ENCODE measurements at regions not wholly inside any gene's neighbourhood (a gene's known extent, or its start where the extent isn't known, plus 50 kb on each side); places are given as distances from the start of the nearest gene placed in this dataset.

DNA sequence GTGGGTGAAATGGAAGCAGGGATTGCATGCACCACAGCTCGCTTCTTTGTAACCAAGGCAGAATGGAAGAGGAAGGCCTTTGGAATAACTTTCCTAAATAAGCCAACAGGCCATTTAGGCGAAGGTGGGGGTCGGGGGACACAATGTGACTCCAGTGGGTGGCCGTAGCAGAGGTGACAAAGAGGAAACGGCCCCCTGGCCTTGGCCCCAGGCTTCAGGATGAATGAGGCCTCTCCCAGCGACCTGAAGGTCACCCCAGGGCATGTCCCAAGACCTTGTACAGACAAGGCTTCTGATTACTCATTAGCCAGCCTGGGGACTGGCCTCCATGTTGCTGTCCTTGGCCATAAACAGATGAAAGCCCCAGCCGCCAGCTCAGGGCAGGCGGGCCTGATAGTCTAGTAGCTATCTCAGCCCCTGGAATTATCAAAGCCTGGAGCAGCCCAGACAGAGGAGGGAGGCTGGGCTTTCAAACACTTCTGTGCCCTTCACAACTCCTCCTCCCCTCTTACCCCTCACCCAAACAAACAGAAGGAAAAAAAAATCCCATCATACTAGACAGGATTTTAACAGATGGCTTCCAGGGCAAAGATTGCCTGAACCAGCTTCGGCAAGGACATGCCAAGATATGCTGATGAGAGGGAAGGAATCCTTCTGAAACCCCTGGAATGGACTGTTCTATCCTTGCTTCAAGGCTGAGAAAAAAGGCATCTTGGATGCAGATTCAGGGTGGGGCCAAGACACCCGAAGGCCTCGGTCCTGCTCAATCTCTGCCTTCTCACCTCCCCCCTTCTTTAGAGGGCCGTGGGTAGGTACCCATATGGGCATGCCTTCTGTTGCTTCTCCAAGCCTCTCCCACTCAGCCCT, 142.3 kb upstream of the PARP11 start (continued):
- TF ChIP-seq, protein P1, sequence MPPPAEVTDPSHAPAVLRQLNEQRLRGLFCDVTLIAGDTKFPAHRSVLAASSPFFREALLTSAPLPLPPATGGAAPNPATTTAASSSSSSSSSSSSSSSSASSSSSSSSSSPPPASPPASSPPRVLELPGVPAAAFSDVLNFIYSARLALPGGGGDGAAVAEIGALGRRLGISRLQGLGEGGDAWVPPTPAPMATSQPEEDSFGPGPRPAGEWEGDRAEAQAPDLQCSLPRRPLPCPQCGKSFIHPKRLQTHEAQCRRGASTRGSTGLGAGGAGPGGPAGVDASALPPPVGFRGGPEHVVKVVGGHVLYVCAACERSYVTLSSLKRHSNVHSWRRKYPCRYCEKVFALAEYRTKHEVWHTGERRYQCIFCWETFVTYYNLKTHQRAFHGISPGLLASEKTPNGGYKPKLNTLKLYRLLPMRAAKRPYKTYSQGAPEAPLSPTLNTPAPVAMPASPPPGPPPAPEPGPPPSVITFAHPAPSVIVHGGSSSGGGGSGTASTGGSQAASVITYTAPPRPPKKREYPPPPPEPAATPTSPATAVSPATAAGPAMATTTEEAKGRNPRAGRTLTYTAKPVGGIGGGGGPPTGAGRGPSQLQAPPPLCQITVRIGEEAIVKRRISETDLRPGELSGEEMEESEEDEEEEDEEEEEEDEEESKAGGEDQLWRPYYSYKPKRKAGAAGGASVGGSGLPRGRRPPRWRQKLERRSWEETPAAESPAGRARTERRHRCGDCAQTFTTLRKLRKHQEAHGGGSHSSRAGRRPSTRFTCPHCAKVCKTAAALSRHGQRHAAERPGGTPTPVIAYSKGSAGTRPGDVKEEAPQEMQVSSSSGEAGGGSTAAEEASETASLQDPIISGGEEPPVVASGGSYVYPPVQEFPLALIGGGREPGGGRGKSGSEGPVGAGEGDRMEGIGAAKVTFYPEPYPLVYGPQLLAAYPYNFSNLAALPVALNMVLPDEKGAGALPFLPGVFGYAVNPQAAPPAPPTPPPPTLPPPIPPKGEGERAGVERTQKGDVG (CRISPR knock-in tag; IDR thresholded peaks at IDR 0.05; ENCODE audit: borderline replicate concordance), result peak; percentile 98
- no peak for TF ChIP-seq CENPX (CRISPR knock-in tag; IDR thresholded peaks at IDR 0.05)
- TF ChIP-seq, protein P2, sequence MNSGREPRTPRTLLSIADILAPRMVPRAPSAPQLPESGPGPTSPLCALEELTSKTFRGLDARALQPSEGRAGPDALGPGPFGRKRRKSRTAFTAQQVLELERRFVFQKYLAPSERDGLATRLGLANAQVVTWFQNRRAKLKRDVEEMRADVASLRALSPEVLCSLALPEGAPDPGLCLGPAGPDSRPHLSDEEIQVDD (CRISPR knock-in tag; IDR thresholded peaks at IDR 0.05; ENCODE audit: borderline replicate concordance), result no peak
- TF ChIP-seq MIER3 (CRISPR knock-in tag; IDR thresholded peaks at IDR 0.05; ENCODE audit: borderline replicate concordance), result peak; percentile 75; the same call in 1 of the 2 replicates
- TF ChIP-seq KLF6 (CRISPR knock-in tag; IDR thresholded peaks at IDR 0.05), result peak; percentile 80; the same call in 1 of the 2 replicates
- TF ChIP-seq, protein P3, sequence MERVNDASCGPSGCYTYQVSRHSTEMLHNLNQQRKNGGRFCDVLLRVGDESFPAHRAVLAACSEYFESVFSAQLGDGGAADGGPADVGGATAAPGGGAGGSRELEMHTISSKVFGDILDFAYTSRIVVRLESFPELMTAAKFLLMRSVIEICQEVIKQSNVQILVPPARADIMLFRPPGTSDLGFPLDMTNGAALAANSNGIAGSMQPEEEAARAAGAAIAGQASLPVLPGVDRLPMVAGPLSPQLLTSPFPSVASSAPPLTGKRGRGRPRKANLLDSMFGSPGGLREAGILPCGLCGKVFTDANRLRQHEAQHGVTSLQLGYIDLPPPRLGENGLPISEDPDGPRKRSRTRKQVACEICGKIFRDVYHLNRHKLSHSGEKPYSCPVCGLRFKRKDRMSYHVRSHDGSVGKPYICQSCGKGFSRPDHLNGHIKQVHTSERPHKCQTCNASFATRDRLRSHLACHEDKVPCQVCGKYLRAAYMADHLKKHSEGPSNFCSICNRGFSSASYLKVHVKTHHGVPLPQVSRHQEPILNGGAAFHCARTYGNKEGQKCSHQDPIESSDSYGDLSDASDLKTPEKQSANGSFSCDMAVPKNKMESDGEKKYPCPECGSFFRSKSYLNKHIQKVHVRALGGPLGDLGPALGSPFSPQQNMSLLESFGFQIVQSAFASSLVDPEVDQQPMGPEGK (CRISPR knock-in tag; IDR thresholded peaks at IDR 0.05), result peak; percentile 98
- no peak; the same call in 1 of the 2 replicates for TF ChIP-seq ZNF749 (CRISPR knock-in tag; IDR thresholded peaks at IDR 0.05; ENCODE audit: borderline replicate concordance)
- TF ChIP-seq, protein P4, sequence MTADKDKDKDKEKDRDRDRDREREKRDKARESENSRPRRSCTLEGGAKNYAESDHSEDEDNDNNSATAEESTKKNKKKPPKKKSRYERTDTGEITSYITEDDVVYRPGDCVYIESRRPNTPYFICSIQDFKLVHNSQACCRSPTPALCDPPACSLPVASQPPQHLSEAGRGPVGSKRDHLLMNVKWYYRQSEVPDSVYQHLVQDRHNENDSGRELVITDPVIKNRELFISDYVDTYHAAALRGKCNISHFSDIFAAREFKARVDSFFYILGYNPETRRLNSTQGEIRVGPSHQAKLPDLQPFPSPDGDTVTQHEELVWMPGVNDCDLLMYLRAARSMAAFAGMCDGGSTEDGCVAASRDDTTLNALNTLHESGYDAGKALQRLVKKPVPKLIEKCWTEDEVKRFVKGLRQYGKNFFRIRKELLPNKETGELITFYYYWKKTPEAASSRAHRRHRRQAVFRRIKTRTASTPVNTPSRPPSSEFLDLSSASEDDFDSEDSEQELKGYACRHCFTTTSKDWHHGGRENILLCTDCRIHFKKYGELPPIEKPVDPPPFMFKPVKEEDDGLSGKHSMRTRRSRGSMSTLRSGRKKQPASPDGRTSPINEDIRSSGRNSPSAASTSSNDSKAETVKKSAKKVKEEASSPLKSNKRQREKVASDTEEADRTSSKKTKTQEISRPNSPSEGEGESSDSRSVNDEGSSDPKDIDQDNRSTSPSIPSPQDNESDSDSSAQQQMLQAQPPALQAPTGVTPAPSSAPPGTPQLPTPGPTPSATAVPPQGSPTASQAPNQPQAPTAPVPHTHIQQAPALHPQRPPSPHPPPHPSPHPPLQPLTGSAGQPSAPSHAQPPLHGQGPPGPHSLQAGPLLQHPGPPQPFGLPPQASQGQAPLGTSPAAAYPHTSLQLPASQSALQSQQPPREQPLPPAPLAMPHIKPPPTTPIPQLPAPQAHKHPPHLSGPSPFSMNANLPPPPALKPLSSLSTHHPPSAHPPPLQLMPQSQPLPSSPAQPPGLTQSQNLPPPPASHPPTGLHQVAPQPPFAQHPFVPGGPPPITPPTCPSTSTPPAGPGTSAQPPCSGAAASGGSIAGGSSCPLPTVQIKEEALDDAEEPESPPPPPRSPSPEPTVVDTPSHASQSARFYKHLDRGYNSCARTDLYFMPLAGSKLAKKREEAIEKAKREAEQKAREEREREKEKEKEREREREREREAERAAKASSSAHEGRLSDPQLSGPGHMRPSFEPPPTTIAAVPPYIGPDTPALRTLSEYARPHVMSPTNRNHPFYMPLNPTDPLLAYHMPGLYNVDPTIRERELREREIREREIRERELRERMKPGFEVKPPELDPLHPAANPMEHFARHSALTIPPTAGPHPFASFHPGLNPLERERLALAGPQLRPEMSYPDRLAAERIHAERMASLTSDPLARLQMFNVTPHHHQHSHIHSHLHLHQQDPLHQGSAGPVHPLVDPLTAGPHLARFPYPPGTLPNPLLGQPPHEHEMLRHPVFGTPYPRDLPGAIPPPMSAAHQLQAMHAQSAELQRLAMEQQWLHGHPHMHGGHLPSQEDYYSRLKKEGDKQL (CRISPR knock-in tag; IDR thresholded peaks at IDR 0.05; ENCODE audit: low read depth), result peak; percentile 88
- TF ChIP-seq ZNF230 (CRISPR knock-in tag; IDR thresholded peaks at IDR 0.05), result no peak
- 0 out of 2 replicates have a peak, but pooled peaks have one; percentile 82 for TF ChIP-seq ZNF225 (CRISPR knock-in tag; IDR thresholded peaks at IDR 0.05)
- peak; percentile 68; the same call in 1 of the 2 replicates for TF ChIP-seq HMG20B (CRISPR knock-in tag; conservative IDR thresholded peaks at IDR 0.05)
- TF ChIP-seq, protein P5, sequence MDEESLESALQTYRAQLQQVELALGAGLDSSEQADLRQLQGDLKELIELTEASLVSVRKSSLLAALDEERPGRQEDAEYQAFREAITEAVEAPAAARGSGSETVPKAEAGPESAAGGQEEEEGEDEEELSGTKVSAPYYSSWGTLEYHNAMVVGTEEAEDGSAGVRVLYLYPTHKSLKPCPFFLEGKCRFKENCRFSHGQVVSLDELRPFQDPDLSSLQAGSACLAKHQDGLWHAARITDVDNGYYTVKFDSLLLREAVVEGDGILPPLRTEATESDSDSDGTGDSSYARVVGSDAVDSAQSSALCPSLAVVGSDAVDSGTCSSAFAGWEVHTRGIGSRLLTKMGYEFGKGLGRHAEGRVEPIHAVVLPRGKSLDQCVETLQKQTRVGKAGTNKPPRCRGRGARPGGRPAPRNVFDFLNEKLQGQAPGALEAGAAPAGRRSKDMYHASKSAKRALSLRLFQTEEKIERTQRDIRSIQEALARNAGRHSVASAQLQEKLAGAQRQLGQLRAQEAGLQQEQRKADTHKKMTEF (CRISPR knock-in tag; IDR thresholded peaks at IDR 0.05), result peak; percentile 99
- TF ChIP-seq, protein P6, sequence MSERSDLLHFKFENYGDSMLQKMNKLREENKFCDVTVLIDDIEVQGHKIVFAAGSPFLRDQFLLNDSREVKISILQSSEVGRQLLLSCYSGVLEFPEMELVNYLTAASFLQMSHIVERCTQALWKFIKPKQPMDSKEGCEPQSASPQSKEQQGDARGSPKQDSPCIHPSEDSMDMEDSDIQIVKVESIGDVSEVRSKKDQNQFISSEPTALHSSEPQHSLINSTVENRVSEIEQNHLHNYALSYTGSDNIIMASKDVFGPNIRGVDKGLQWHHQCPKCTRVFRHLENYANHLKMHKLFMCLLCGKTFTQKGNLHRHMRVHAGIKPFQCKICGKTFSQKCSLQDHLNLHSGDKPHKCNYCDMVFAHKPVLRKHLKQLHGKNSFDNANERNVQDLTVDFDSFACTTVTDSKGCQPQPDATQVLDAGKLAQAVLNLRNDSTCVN (CRISPR knock-in tag; IDR thresholded peaks at IDR 0.05; ENCODE audit: borderline replicate concordance), result 0 out of 2 replicates have a peak, but pooled peaks have one; percentile 53
